Cardiac fibroblast (primary cell): ENCODE measurements at regions not wholly inside any gene's neighbourhood (a gene's known extent, or its start where the extent isn't known, plus 50 kb on each side); places are given as distances from the start of the nearest gene placed in this dataset.
"Not testable (repeated sequence)": the region's sequence is repeated elsewhere in the genome, so short reads cannot be mapped to it uniquely, and the experiment has no call there.

Experiments used
- DNase-seq, 2 donors: peaks; one replicate each; pipeline versions ENCODE4 v3.0.0 to v3.0.0-alpha.2; 2010; ENCODE audit warnings: low read depth in 2 of 2
- H3K4me3 ChIP-seq, 2 donors: replicated peaks in 1 of 2; 1 replicate in 1 of 2; 2 replicates in 1 of 2; pipeline ENCODE4 v1.5.1; 2011; ENCODE audit warnings: low read depth in 2 of 2, low read length in 2 of 2, mild to moderate bottlenecking in 2 of 2, moderate library complexity in 1 of 2
- TF ChIP-seq, protein P1 (sequence below): IDR thresholded peaks from one replicate; pipeline ENCODE4 v1.5.1; 2011; ENCODE audit warnings: low read depth, mild to moderate bottlenecking, low read length, inconsistent platforms

DNA sequence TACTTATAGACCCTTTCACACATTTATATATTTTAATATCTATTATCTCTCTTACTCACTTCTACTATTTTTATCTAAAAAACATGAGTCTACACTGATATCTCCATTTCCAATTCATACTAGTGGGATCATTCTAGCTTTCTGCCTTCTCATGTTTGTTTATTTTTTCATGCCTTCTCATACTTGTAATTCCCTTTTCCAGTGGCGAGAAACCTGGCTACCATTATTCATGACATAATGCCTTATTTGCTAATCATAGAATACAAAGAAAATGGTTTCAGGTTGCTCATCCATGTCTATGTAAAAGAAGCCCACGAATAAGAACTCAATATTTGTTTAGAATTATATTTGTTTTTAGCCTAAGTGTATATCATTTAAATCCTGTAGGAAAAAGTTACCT lies 232.7 kb upstream of the ACTBL2 start:
- TF ChIP-seq, protein P1, sequence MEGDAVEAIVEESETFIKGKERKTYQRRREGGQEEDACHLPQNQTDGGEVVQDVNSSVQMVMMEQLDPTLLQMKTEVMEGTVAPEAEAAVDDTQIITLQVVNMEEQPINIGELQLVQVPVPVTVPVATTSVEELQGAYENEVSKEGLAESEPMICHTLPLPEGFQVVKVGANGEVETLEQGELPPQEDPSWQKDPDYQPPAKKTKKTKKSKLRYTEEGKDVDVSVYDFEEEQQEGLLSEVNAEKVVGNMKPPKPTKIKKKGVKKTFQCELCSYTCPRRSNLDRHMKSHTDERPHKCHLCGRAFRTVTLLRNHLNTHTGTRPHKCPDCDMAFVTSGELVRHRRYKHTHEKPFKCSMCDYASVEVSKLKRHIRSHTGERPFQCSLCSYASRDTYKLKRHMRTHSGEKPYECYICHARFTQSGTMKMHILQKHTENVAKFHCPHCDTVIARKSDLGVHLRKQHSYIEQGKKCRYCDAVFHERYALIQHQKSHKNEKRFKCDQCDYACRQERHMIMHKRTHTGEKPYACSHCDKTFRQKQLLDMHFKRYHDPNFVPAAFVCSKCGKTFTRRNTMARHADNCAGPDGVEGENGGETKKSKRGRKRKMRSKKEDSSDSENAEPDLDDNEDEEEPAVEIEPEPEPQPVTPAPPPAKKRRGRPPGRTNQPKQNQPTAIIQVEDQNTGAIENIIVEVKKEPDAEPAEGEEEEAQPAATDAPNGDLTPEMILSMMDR: no peak
- DNase-seq: peak in 1 of 2 donors; percentile 49
- no peak overlapping the region for H3K4me3 ChIP-seq

DNA sequence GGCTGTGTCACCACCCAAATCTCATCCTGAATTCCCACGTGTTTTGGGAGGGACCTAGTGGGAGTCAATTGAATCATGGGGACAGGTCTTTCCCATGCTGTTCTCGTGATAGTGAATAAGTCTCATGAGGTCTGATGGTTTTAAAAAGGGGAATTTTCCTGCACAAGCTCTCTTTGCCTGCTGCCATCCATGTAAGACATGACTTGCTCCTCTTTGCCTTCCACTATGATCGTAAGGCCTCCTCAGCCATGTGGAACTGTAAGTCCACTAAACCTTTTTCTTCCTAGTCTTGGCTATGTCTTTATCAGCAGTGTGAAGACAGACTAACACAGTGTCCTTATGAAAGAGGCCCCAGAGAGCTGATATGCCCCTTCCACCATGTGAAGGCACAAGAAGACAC lies 230.9 kb upstream of the ACTBL2 start:
- DNase-seq, H3K4me3 ChIP-seq: not testable (repeated sequence)

DNA sequence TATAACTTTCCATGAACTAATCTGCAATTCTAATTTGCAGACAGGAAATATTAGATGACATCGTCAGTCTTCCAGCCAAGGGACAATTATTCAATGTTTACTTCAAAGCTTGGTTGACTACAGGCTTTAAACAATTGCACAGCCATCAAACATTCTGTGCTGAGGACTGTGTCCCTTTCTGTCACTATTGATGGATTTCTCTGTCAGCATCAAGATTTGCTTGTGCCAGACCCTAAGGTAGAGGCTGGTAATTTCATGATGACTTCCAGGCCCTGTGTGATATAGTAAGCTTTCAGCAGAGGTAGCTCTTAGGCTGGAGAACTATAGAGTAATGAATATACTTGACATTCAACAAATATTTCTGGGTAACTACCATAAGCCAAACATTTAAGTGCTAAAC lies 229.3 kb upstream of the ACTBL2 start:
- H3K4me3 ChIP-seq: no peak overlapping the region
- TF ChIP-seq, protein P1: no peak
- DNase-seq: no peak

DNA sequence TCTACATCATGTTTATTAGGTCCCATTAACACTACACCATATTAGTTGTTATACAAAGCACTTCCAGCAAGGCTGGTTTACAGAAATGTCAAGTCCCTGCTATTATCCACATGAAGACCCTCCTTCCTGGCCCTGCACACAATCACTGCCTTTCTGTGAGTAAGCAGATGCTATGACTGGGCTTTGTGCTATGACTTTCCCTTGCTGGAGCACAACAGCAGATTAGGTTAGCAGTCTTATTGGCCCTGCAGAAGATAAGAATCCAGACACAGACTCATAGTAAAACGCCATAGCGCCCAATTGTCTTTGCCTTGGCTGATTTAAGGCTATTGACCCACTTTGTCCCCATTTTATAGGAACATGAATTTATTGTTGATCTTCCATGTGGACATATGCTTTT lies 228.9 kb upstream of the ACTBL2 start:
- TF ChIP-seq, protein P1: no peak
- no peak overlapping the region for H3K4me3 ChIP-seq
- peak in 1 of 2 donors; percentile 24 for DNase-seq

DNA sequence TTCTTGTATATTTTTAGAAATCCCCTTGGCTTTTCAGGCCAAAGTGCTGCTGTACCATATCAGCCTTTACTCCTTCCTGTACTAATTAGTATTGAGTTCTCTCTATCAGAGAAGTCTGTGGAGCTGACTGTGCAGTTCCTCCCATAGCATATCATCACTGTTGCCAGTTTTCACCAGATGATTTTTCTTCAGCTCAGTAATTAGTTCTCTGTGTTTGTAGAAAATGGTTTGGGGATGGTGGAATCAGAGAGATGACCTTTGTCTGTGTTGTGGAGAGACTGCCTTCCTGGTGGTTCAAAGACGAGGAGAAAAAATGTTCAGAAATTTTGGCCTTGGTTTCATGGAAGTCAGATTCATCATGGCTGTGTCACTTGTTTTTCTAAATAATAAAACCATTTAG lies 227.5 kb upstream of the ACTBL2 start:
- H3K4me3 ChIP-seq: no peak overlapping the region
- TF ChIP-seq, protein P1: no peak
- DNase-seq: no peak

DNA sequence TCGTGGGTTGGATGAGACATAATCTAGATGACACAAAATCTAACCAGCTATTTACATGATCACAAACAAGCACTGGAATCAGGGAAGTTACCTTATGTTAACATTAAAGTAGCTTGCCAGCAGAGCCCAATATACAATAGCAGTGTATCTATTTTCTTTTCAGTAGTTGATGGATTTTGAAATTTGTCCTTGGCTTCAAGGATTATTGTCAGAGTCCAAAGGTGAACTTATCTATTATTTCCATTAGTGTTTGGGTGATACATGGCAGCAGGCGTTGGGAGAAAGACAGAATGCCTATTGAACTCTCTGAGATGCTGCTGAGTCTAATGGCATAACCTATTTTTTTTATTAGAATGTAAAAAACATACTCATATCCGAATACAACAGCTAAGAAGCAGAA lies 223.2 kb upstream of the ACTBL2 start:
- H3K4me3 ChIP-seq: no peak overlapping the region
- TF ChIP-seq, protein P1: no peak
- DNase-seq: no peak

DNA sequence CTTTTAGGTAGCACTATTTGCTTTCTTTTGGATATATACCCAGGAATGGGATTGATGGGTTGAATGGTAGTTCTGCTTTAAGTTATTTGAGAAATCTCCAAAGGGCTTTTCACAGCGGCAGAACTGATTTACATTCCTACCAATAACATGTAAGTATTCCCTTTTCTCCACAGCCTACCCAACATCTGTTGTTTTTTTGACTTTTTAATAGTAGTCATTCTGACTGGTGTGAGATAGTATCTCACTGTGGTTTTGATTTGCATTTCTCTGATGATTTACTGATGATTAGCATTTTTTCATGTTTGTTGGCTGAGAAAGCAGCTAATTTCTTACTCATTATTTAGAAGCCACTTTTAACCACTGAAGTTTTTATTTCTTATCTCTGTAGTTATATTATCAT lies 221.1 kb upstream of the ACTBL2 start:
- no peak for DNase-seq
- no peak overlapping the region for H3K4me3 ChIP-seq
- TF ChIP-seq, protein P1: no peak
